GM19467 (cell line): ENCODE measurements at regions not wholly inside any gene's neighbourhood (a gene's known extent, or its start where the extent isn't known, plus 50 kb on each side); places are given as distances from the start of the nearest gene placed in this dataset.

Source experiments
- ATAC-seq: cut with Tn5 transposase; IDR thresholded peaks from one replicate; pipeline ENCODE4 v1.9.1; 2021; ENCODE audit warnings: mild to moderate bottlenecking, moderate library complexity; ENCODE audit not compliant: unreplicated experiment

DNA sequence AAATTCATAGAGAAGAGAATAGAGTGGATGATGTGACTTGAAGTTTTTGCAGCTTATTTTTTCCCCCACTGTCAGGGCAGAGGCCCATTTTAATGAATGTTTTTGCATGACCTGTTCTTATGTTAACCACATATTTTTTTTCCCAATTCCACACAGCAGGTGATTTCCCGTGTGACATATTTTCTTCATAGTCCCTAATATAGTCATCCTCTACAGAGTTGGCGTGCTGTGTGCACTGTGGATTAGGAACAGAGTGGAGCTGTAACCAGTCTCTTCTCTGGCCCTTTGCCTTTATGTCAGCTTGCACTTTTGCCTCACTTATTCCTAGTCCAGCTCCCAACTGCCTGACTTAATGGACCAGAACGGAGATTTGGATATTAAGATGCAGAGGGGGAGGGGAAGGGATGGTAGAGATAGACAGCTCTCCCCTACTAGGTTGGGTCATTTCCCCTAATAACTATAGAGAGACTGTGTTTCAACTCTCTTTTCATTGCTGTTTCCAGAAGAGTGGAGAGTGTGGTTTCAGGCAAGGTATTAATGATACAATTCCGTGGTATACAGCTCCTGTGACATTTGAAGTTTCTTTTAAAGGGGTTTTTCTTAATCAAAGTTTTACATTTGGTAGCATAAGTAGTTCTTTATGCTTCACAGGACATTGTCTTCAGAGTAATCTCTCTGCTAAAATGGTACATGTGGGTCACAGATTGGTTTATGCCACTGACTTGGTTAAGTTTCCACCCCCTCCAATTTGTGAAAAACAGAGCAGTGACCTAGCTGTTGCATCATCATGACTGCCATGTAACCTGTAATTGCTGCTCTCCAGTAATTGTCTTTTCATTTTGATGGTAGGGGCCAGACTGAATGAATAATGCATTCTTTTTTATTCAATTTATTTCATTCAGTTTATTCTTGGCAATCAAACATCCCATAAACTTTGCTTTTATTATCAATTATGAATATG lies 161.3 kb downstream of the HAUS1 start:
- no peak for ATAC-seq

DNA sequence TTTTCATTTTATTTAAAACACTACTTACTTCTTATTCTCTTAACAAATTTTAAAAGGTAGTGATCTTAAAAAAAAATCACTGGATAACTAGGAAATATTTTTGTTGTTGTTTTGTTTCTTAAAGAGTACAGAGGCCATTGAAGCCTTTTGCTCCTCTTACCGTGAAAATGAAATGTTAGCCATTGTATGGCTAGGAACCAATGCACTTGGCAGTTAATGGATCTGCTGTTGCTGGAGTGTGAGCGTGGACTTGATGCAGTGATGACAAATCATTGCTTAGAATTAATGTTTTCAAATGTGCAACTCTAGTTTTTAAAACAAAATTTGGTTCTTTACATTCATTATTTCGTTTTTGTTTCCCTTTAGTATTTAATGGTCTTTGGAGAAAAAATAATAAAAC lies 162.3 kb downstream of the HAUS1 start:
- ATAC-seq: no peak

DNA sequence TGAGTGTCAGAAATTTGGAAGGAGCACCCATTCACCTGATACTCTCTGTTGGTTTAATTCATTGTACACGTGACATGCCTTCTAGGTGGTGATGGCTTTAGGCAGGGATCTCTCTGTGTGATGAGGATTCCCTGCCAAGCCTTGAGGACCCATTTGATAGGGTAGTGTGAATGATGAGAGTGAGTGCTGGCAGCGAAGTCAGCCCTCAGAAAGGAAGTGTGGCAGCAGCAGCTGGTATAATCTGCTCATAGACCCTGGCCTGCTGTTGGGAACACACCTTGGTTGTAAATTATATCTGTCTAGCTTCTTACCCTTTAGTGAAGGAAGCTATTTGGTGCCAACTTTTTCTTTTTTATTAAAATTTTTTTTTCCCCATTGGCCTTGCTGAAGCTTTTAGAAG lies 164.5 kb downstream of the HAUS1 start:
- no peak for ATAC-seq

DNA sequence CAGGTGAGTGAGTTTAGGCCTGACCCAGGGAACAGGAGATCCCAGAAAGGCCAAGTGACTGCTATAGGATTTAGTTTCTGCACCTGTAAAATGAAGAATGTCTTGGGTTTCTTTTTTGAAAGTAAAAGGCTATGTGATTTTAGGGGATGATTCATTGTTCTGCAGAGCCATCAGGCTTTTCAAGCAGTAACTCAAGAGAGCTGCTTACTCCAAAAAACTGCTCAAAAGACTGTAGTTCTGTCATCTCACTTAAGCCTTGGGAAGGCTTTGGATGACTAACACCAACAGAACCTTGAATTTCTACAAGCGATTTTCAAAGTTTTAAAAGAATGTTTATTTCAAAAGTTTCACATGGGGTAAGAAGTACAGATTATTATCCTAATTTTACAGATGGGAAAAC lies 165.1 kb downstream of the HAUS1 start:
- no peak for ATAC-seq

DNA sequence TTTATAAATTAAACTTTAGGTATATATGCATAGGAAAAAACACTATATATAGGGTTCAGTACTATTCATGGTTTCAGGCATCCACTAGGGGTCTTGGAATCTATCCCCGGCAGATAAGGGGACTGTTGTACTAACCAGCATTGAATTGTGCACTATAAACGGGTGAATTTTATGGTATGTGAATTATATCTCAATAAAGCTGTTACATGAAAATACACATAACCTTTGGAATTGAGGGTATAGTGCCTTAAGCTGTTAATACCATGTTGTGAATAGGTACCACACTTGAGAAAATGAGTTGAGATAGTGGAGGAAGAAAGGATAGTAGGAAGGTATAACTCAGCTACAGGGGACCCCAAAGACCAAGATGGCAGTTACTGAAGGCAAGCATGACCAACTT lies 167.3 kb downstream of the HAUS1 start:
- no peak for ATAC-seq

DNA sequence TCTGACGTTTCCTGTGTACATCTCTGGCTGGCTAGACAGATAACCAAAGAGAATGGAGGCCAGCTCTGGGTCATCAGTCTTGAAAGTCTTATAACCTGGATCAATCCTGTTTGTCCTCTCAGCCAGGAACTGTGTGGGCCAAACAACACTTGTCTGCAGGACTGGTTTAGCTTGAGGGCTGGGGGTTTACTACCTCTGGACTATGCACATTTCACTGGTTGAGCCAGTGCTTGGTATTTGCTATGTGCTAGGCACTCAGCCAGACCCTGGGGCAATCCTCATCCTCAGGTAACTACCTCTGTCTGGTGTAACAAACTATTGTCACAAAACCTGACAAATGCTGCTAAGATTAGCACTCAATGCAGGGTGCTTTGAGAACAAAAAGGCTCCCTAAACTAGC lies 169.7 kb downstream of the HAUS1 start:
- ATAC-seq: no peak

DNA sequence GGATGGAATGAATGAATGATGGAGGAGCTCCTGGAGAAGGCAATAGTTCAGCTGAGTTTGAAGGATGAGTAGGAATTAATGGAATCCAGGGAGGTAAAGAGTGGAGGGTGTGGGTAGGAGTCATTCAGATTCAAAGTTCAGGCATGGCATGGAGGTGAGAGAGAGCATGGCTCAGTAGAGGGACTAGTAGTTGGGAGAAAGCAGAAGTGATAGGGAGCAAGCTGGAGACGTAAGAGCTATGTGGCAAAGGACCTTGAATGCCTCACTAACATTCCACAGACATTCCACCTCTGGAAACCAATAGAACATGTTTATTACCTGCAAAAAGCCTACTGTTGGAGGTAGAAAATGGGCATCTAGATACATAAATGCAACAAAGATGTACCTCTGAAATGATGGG lies 170.1 kb downstream of the HAUS1 start:
- no peak for ATAC-seq

DNA sequence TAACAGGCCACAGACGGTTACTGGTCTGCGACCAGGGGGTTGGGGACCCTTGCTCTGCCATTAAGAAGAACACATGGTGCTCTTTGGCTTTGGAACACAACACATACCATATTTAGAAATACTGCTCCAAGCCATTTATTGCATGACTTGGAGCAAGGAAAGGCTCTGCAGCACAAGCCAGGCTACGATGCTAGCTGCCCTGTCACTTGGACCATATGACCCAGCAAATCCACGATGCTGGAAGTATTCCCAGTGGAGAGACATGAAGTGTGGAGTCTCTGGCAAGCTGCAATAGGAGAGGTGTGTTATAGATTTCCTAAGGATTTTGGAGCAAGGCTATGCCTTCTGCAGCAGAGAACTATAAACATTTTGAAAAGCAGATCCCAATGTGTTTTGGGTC lies 171.2 kb downstream of the HAUS1 start:
- no peak for ATAC-seq

DNA sequence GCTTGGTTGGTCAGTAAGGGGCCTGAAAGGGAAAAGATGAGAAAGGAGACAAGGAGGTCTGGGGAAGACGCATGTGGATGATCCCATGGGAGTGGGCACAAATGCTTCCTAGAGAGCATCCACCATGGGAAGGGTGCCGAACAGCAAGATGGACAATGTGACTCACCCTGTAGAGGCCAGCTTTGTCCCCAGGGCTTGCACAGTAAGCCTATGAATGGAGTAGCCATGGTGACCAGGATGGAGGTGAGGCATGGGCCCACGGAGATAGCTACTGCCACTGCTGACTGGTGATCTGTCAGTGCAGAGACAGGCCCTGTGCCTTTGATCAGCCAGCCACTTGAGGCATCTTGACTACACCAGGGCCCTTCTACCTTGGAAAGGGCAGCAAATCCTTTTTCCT lies 172.6 kb downstream of the HAUS1 start:
- ATAC-seq: no peak

DNA sequence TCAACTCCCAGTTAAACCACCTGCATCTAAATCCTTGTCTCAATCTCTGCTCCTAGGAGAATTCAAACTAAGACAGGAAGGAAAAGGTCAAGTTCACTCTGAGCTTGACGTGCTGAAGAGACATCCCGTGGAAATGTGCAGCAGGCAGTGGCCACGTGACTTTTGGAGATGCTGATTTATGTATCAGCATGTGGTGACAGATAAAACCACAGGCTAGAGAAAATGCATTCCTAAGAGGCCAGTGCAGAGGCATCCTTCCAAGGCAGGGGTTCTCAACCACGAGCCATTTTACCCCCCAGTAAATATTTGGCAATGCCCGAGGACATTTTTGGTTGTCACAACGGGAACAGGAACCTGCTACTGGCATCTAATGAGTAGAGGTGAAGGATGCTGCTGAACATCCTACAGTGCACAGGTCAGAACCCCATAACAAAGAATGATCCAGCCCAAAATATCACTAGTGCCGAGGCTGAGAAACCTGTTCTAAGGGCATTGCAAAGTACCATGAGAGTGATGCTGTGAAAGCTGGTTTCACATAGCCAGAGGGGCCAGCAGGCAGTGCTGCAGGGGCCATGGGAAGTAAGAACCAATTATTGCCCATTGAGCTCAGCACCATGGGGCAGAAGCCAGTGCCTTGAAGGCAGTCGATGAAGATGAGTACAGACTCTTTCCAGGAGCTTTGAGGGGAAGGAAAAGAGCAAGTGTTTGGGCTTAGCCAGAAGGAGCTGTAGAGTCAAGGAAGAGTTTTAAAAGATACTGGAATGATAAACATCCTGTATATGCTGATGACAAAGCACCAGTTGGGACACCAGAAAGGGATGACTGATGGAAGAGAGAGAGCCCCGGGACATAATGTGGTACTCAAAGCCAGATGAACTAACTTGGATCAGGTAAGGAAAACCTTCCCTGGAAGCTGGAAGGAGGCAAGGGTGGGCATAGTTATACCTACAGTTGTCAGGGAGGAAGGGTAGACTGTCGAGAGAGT lies 174.6 kb downstream of the HAUS1 start:
- no peak for ATAC-seq

DNA sequence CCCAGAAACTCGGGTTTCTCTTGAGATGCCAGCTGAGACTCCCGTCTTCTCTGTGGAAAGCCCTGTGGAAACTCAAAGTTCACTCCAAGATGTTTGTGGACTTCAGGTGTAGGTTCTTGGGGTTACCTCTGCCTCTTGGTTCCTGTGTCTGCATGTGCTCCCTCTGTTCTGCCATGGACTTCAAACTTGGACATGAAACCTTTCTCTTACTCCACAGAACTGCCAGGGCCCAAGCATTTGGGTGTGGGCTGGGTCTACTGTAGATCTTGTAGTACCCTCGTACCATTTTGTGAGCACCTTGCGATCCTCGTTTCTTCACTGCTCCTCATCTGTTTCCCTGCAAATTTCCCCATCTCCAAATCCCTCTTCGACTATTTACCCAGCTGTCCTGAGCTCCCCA lies 175.5 kb downstream of the HAUS1 start:
- no peak for ATAC-seq

DNA sequence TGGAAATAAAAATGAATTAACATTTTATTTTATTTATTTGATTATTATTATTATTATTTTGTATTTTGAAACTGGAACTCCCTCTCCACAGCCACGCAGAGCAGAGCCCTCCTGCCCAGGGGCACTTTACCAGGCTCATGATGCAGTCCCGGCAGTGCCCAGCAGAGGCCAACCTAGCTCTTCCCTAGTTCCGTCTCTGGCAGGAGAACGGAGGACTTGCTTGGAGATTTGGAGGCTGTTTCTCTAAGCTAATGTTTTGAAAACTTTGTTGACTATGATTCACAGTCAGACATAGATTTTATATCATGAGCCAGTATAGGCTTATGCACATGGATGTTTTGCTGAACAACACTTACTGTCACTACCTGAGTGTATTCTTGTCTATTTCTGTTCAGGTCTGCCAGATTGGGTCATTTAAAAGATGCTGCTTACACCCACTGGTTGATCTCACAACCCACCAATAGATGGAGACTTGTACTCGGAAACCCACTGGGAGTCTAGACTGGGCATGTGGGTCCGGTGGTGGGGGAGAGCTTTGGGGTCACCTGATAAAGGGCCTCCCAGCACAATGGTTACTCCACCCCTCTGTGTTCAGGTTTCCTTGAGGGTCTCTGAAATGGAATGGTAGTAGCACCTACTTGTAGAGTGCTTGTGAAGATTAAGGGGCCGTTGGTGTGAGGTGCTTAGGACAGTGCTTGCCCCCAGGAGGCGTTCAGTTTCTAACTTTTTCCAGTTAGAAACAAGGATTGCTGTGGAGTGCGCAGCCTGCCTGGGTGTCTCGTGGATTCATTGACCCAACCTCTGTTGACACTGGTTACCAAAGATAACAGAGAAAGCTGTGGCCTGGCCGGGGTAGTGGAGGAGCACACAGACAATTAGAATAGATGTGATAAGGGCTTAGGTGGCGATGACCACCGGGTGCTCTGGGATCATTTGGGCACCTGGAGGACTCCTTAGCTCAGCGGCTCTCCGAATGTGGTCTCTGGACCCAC lies 177.3 kb downstream of the HAUS1 start:
- ATAC-seq: peak; percentile 67

DNA sequence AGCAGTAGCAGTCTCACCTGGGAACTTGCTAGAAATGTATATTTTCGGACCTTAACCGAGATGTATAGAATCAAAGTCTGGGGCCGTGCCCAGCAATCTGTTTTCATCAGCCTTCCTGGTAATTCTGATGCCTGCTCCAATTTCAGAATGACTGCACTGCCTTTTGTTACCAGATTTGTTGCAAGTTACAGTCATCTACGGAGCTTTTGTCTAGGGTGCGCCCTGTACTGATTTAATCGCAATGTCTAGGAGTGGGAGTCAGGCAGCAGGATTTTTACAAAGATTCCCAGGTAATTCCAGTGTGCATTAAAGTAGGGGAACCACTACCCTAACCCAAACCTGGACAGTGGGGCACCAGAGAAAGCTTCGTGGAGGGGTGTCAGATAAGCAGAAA lies 178.0 kb downstream of the HAUS1 start:
- ATAC-seq: no peak

DNA sequence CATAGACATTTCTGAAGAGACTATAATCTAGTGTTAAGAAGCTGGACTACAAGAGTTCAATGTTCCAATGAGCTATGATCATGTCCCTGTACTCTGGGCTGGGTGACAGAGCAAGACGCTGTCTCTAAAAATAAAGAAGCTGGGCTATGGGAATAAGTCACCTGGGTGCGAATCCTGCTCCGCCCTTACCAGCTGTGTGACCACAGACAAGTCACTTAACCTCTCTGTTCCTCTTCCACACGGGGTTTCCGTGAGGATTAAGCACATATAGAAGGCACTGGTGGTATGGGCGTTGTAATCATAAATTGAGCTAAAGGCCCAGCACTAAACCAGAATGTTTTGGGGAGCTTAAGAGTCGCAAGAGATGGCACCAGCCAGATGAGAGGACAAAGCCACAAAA lies 178.5 kb downstream of the HAUS1 start:
- ATAC-seq: no peak

DNA sequence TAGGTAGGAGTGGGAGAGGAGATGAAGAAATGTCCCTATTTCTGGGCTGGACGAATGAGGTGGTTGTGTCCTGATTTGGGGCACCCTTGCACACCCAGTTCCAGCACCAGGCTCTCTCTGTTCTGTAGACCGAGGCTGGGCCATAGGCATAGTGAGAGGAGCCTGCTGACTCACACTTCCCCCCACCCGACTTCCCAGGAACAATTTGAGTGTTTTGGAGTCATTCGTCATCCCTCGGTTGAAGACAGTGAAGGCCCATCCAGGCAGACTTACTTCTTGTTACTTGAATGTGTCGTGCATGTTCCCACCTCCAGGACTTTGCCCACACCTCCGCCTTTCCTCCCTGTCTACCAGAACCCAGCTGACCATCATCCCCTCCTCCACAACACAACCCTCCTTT lies 179.1 kb downstream of the HAUS1 start:
- ATAC-seq: no peak

DNA sequence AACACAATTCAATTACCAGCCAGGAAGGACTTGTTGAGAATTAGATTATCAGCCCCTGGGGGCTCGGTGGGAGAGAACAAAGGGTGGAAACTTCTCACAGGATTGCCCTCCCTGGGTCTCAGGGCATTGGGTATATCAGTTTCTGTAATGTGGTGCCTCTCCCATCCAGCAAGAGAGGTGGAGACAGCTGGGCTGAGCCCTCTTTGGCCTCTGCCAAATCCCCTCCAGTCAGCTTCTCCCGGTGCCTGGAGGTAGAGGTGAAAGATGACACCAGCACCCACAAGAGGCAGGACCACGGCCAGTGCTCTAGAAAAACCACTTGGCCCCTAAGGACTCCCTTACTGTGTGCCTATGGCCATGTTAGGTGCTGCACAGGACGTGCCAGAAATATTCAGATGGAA lies 179.7 kb downstream of the HAUS1 start:
- ATAC-seq: no peak

DNA sequence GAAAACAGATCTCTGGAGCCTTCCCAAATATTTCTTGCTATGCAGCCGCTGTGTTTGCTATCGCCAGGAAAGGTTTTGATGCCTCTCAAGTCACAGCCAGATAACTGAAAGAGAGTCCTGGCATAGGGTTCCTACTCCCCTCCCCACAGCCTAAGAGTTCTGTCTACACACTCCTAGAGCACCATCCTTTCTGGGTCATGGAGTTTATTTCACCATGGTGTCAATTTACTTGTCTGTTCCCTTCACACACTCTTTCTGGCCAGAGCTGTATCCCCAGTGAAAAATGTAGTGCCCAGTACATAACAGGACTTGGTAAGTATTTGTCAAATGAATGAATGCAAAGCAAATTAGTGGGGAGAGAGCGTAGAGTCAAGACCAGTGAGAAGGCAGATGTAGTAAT lies 185.3 kb downstream of the HAUS1 start:
- no peak for ATAC-seq

DNA sequence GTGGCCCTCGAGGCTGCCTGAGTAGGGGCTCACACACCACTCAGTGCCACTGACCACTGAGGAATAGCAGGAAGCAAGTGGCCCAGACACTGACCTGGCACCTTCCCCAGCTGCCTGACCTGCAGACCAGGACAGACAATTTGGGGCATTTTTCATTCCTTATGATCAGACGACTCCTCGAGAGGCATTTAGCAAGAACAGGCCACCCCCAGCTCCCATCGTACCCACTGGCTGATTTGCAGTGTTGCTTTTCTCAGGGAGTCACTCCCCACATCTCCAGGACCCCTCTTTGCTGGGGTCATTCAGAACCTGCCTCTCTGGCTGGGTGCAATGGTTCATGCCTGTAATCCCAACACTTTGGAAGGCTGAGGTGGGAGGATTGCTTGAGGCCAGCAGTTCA lies 185.7 kb downstream of the HAUS1 start:
- ATAC-seq: no peak

DNA sequence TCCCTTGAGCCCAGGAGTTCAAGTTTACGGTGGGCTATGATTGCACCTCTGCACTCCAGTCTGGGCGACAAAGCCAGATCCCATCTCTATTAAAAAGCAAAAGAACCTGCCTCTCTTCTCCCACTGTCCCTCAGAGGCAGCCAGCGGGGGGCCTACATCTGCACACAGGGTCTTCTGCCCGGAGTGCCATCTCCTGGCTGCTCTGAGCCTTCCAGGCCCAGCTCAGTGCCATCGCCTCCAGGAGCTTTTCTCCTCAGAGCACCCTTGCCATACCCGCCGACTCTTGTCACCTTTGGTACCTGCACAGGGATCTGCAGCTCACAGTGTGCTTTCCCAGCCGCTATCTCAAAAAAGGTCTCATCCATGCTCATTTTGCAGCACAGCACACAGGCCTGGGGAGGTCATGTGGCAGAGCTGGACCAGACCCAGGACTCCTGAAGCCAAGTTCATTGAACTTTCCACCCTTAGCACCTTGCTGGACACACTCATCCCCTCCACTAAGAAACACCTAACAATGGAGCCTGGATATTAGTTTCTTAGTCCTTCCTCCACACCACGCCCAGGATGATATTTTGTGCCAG lies 186.3 kb downstream of the HAUS1 start:
- no peak for ATAC-seq

DNA sequence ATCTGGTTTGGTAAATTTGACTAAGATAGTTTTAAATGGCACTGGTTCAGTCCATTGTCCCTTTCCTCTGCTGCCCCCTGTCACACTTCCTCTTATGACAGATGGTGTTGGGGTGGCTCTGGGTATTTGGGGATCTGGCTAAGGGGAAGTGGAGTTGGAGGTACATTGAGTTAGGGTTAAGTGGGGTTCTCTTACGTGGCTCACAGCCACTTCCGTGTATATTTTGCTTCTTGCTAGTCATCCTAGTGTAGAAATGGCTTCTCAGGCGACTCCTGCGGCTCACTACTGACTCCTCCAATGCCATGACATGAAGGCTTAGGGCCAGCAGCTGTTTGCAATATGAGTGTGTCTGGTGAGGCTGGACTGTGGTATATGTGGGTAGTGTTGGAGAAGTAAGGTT lies 187.0 kb downstream of the HAUS1 start:
- ATAC-seq: no peak
